HG03469 (cell line): ENCODE measurements at regions not wholly inside any gene's neighbourhood (a gene's known extent, or its start where the extent isn't known, plus 50 kb on each side); places are given as distances from the start of the nearest gene placed in this dataset.

Source experiments
- ATAC-seq: cut with Tn5 transposase; IDR thresholded peaks from one replicate; pipeline ENCODE4 v1.9.1; 2021; ENCODE audit warnings: mild to moderate bottlenecking, moderate library complexity, moderate number of reproducible peaks; ENCODE audit not compliant: unreplicated experiment

DNA sequence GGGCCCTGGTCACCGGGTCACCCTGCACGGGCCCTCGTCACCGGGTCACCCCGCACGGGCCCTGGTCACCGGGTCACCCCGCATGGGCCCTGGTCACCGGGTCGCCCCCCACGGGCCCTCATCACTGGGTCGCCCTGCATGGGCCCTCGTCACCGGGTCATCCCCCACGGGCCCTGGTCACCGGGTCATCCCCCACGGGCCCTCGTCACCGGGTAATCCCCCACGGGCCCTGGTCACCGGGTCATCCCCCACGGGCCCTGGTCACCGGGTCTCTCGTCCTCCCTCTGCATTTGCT, 77.6 kb downstream of the RIPK4 start:
- ATAC-seq = no peak

DNA sequence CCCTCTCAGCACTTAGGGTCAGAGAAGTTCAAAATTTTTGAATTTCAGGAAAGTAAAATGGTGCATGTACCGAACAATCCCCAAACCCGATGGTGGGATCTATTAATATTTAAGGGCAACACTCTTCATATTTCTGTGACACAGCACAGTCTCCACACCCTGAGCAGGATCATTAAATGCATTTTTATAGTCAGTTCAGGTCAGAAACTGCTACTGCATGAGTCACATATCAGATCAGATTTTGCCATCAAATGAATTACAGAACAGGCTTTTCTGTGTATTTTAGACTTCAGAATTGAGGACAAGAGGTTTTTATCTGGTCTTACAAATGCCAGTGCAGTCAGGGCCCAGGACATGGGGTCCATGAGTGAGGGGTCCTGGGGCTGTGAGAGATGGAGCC, 79.2 kb downstream of the RIPK4 start:
- ATAC-seq = no peak

DNA sequence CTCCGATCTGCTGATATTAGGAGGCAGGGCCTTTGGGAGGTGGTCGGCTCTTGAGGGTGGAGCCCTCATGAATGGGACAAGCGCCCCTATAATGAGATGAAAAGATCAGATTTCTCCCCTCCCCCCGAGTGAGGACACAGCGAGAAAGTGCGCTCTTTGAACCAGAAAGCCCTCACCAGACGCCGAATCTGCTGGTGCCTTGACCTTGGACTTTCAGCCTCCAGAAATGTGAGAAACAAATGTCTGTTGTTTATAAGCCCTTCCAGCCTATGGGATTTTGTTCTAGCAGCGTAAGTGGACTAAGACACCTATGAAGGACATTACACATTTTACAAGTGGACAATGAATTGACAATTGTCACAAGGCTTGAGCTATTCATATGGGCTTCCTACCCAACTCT, 80.2 kb downstream of the RIPK4 start:
- ATAC-seq = no peak

DNA sequence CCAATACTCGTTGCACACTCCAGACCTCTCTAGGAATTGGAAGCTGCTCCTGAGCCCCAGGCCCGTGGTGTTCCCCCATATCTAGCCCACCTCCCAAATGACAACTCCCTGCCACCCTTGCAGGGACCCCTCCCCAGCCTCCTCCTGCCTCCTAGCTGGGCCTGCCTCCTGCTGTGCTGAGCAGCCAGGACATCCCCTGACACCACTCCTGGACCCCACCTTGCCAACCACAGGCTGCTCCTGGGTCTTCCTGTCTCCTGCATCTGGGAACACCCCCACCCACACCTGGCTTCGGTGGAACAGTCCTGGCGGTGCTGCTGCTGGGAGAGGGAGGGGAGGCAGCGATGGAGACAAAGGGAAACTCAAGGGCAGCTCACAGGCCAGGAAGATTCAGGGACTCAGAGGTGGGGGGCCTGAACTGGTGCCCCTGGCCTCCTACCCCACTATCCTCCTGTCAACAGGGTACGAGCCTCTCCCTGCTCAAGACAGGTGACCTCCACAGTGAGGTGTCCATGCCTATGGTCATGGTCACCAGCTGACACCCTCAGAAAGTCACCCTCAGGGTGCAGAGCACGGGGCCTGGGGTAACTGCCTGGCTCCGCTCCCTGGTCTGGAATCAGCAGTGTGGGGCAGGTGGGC, 81.2 kb downstream of the RIPK4 start:
- ATAC-seq = no peak

DNA sequence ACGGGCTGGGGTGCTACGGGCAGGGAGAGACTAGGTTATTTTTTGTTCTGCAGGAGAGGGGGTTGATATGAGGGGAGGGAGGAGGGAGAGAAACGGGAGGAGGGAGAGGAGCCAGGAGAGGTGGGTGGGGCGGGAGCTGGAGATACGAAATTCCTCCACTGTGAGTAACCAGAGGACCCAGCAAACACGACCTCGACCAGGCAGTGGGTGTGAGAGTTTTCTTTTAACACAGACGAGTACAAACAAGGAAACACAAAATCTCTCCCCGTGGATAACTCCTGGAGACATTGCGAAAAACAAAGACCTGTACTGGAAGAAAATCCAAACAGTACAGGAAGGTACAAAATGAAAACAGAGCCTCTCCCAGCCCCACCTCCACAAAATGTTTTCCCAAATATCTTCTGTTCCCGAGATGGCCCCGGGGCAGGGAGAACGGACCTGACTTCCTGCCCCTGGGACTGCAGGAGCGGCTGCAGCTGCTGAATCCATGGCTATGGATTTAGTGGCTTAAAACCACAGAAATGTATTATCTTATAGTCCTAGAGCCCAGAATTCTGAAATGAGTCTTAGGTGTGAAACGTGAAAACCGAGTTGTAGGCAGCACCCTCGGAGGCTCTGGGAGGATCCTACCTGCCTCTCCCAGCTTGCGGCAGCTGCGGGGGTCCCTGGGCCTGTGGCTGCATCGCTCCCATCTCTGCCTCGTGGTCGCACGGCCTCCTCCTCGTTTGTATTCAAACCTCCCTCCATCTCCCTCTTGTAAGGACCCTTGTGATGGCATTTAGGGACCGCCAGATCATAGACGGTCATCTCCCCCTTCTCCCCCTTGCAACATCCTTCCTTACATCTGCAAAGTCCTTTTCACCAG, 82.2 kb downstream of the RIPK4 start:
- ATAC-seq = no peak

DNA sequence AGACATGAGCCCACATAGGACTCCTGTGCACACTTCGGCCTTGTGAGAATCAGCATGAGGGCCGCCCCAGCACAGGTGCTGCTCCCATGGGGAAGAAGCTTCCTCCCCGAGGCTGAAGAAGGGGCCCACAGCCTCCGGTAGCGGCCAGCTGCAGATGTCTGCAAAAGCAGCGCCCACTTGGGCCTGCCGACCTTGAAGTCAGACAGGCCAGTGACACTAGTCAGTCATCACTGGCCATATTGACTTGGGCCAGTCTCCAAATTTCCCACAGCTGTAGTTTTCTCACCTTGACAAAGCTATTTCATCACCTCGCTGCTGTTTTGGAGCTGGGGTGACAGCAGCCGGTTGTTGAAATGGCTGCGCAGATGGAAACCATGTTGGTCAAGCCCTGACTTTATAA, 83.0 kb downstream of the RIPK4 start:
- no peak for ATAC-seq

DNA sequence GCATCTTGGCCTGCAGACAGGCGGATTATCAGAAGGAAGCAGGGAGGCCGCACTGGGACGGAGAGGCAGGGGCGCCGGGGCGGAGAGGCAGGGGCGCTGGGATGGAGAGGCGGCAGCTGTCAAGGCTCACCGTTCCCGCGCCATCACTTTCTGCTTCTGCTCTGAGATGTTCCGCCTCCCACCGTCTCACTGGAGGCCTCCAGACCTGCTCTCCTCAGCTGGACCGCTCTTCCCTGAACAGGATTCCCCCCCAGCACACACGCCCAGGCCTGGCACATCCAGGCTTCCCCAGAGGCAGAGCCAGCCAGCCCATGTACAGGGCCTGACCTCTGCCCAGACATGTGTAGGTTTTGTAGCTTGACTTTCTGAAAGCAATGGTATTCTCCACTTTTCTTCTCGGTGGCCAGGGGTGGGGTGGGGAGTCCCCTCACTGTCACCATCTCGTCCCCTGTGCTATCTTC, 84.1 kb downstream of the RIPK4 start:
- ATAC-seq = no peak

DNA sequence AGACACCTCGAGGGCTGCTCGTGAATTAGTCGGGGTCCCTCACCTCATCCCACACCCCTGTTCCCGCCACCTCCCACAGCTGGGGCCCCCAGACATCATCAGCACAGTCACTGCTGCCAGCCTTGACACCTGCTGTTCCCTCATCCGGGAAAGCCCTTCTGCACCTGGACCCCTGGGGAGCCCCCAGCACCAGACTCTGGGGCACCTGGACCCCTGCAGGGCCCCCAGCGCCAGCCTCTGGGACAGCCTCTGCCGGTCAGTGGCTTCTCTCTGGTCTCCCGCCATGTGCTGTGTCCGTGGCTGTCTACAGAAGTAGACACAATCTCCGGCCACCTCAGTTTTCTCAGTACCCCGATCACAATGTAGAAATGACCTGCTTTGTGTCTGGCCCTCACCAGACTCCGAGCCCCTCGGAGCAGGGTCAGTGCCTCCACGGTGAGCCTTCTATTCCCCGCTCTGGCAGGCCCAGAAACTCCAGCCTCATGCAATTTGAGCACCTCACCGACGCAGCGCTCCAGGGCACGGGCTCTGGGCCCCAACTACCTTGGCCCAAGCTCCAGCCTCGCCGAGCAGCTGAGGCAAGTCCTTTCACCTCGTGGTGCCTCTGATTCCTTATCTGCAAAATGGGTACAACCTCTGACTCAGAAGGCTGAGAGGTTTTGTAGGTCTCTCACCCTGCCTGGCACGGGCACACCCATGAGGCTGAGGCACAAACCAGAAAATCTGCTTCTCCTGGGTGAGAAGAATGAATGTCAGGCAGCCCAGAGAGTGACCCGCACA, 84.7 kb downstream of the RIPK4 start:
- ATAC-seq = no peak

DNA sequence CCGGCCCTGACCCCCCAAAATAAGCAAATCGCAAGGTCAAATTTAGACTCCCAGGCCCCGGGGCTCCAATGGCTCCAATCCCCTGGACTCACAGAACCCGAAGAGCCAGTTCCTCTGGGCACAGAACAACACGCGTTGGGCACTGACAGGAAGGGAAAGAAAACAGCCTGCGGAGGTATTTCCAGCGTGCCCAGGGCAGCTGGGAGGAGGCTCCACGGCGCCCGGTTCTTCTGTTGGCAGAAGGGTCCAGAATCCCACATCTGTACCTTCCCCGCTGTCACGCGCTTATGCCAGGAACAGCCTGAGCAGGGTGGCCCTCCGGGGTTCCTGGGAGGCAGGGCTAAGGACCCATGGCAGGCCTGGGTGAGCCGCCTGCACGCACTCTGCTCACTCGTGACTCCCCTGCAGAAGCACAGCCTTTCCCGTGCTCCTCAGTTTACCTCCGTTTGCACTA, 85.5 kb downstream of the RIPK4 start:
- ATAC-seq = no peak

DNA sequence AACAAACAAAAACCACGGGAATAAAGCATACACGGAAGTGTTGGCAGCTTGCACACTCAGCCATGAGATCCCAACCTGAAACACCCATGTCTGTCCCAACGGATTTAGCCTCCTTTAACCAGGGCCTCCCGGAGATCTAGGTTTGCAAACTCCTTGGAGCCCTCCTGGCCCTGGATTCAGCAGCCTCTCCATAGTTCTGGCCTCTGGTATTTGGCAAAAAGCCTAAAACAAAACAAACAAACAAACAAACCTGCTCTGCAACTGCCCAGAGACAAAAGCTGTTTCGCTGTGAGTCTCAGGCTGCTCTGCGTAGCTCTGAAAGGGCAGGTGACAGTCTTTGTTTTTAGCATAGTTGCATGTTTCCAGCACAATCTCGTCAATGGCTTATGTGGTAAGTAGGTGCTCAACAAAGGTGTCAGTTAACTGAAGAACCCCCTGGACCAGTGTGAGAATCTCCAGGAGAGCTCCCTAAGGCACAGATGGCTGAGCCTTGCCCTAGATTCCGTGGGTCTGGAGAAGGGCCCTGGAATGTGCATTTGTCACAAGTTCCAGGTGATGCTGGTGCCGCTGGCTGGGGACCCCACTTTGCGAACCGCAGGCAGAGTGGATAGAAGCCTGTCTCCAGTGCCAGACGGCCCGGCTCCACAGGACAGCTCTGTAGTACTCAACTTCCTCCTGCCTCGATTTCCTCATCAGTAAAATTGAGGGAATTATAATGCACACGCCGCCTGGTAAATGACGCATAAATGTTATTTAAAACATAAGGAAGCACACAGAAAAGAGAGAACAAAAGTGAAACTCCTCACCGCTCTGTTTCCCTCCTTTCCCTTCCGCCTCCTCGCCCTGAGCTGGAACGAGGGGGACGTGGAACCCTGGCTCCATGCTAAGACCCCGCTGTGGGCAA, 86.2 kb downstream of the RIPK4 start:
- ATAC-seq = no peak

DNA sequence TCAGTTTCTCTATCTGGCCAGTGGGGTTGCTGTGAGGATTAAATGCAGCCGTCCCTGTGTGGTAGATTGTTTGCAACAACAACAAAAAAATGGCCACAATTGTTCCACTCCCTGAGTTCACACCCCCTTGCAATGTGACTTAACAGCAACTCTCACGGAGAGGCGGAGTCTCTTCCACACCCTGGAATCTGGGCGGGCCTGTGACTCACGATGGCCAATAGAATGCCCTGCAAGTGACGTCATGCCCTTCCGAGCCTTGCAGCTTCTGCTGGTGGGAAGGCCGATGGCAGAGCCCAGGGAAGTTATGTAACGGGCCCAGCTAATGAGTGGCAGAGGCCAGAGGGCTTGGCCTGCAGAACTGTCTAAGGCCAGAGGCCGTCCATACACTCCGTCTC, 87.9 kb downstream of the RIPK4 start:
- ATAC-seq = no peak

DNA sequence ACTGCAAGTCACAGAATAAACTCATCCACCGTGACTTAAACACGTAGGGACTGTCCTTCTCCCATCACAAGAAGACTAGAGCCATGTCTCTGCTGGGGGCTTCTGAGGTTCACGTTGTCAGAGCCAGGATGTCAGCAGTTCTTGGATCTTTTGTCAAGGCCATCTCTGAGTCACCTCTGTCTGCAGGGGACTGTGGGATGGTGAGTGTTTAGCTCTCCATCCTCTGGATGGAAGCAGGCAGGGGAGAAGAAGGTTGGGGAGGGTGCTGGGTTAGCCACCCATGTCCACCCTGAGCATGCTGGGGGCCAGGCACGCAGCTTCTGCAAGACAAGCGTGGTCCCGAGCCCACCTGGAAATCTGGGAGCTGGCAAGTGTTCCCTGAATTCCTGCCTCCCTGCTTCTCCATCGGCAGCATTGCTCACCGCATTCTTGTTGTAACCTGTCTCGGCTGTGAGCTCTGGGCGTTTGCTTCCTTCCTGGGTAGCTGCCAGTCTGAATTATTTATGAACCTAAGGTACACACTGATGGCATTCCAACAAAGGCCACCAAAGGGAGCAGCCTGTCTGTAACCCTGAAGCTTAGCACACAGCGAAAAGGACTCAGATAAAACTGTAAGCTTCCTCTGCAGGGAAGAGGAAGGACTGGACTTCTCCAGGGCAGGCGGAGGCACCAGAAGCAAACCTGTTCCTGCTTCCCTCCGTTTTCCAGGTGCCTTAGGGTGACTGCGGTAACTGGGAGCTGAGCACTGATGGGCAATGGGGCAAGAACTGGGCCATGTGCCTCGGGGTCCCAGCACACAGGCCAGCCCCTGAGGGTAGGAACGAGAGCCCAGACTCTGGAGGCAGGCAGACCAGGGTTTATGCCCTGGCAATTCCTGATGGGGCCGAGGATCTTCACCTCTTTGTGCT, 88.6 kb downstream of the RIPK4 start:
- no peak for ATAC-seq

DNA sequence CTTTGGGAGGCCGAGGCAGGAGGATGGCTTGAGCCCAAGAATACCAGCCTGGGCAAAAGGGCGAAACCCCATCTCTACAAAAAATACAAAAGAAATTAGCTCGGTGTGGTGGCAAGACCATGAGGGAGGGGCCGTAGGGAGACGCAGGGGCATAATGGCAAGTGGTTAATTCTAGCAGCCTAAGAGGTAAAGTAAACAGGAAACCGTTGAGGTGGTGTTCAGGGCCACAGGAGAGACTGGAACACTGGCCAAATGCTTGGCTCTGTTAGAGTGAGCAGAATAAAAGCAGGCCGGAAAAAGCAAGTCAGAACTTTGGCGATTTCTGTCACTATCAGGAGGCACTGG, 89.2 kb downstream of the RIPK4 start:
- ATAC-seq = no peak

DNA sequence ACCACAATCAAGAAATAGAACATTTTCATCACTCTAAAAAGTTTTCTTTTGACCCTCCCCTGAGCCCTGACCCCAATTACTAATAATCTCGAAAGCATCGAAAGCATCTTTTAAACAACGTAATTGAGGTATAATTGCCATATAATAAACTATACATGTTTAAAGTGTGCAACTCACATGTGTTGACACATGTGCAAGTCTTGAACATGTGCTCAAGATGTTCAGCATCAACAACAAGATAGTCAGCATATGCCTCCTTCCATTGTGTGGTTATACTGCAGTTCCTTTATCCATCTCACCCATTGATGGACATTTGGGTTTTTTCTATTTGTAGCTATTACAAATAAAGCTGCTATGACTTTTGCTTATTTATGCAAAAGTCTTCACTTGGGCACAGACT, 90.7 kb downstream of the RIPK4 start:
- no peak for ATAC-seq

DNA sequence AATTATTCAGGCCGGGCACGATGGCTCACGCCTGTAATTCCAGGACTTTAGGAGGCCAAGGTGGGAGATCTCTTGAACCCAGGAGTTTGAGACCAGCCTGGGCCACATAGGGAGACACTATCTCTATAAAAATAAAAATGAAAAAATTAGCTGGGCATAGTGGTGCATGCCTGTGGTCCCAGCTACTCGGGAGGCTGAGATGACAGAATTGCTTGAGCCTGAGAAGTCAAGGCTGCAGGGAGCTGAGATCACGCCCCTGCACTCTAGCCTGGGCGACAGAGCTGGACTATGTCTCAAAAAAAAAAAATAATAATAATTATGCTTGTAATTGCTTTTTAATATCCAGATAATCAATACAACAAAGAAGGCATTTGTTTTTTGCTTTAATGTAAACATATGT, 91.3 kb downstream of the RIPK4 start:
- no peak for ATAC-seq

DNA sequence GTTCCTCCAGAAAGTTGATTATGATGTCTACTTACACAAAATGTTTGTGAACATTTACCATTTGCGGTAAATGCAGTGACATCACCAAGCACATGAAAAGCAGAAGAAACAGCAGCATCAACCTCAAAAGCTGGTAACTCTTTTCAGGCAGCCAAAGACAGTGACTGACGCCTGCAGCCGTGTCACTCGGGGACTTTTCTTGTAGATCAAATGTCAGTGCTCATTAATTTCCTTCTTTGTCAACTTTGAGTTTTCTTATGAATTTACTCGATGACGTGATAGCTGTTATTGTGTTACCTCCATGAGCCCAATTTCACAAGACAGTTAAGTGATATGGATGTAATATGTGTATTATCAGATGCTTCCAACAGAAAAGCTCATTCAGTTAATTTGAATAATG, 92.5 kb downstream of the RIPK4 start:
- no peak for ATAC-seq

DNA sequence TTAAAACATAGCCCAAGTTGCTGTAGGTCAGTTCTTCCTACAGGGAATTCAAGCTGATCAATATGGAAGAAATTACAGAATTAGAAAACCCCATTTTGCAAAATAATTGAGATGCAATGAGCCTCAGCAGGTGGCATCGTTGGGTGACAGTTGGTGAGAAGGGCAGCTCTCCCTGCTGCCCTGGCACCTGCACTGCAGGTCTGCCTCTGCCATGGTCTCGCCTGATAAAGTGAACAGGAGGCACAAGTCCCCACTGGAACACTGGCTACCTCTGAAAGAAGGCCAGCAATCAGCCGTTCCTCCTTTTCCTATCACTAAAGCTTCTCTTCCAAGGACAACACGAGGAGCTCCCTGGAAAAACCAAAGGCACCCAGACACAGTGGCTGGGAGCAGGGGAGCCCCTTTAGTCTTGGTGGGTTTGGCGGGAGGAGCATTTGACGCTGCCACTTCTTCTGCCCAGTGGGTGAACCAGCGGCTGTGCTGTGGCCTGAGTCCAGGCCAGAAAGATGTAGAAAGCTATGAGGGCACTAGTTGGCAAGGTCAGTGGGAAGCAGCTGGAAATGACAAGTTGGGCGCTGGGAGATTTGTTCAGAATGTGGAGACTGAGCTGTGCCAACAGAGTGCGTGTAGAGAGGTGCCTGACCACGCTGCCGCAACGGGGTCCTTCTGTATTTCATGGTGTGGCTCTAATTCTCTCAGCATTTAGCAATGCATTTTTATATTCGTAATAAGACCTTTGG, 93.1 kb downstream of the RIPK4 start:
- ATAC-seq = no peak

DNA sequence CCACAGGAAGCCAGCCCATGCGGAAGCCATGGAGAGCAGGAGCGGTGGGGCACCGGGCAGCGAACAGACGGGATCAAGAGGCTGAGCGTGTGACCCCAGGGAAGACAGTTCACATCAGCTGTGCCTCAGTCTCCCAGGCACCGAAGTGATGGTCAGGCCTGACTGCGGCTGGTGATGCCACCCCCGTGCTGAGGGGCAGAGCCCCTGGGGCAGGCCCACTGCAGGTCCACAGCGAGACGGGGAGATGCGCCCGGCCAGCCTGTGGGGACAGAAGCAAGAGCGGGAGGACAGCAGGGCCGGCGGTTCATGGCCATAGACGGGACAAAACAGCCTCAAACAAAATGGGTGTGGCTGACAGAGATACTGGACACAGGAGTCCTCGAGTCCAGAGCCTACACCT, 93.8 kb downstream of the RIPK4 start:
- no peak for ATAC-seq

DNA sequence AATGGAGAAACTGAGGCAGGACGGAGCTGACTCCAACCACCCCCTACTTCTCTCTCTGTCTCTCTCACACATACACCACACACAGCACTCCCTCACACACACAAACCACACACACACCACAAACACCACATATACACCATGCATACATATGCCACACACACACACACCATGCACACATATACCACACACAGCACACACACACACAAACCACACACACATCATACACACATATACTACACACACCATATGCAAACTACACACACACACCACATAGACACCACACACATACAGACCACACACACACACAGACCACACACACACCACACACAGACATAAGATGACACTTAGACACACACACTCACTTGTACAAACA, 94.3 kb downstream of the RIPK4 start:
- ATAC-seq = no peak
